PC-9 (cell line): ENCODE measurements at regions not wholly inside any gene's neighbourhood (a gene's known extent, or its start where the extent isn't known, plus 50 kb on each side); places are given as distances from the start of the nearest gene placed in this dataset.

Experiments
- CTCF ChIP-seq: fragments of 200-600 bp; sonication (generic); conservative IDR thresholded peaks from 2 replicates; pipeline ENCODE4 v1.6.1; 2017; ENCODE audit warnings: mixed run types, antibody characterized with exemption, mild to moderate bottlenecking, moderate library complexity
- EZH2 ChIP-seq: fragments of 200-600 bp; sonication (generic); IDR thresholded peaks from 2 replicates; pipeline ENCODE4 v1.8.0; 2017; ENCODE audit warnings: antibody characterized with exemption, low read depth

- TF ChIP-seq CTCF = no peak
- TF ChIP-seq EZH2 = no peak
Observed at GRCh38 chr13:68676513-68677115, 1431.0 kb upstream of the ATXN8OS start.
